ENCODE measurements at regions not wholly inside any gene's neighbourhood (a gene's known extent, or its start where the extent isn't known, plus 50 kb on each side); places are given as distances from the start of the nearest gene placed in this dataset.
"Not testable (repeated sequence)": the region's sequence is repeated elsewhere in the genome, so short reads cannot be mapped to it uniquely, and the experiment has no call there.

GRCh38 chr7:119905495-119905894, 367.5 kb upstream of the KCND2 start:
- DNase-seq = no peak

DNA sequence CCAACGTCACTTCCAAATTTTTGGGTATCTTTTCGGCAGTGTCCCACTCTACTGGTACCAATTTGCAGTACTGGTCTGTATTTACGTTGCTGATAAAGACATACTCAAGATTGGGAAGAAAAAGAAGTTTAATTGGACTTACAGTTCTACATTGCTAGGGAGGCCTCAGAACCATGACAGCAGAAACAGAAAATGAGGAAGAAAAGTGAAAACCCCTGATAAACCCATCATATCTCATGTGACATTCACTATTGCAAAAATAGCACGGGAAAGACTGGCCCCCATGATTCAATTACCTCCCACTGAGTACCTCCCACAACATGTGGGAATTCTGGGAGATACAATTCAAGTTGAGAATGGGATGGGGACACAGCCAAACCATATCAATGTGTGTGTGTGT, 364.0 kb upstream of the KCND2 start:
- no peak for DNase-seq

DNA sequence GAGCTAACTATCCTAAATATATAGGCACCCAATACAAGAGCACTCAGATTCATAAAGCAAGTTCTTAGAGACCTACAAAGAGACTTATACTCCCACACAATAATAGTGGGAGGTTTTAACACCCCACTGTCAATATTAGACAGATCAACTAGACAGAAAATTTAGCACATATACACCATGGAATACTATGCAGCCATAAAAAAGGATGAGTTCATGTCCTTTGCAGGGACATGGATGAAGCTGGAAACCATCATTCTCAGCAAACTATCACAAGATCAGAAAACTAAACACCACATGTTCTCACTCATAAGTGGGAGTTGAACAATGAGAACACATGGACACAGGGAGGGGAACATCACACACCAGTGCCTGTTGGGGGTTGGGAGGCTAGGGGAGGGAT, 358.9 kb upstream of the KCND2 start:
- not testable (repeated sequence) for DNase-seq

GRCh38 chr7:119916501-119916900, 356.5 kb upstream of the KCND2 start:
- DNase-seq = no peak

- no peak for DNase-seq
These were observed 354.8 kb upstream of the KCND2 start for GRCh38 chr7:119918185-119918584.

GRCh38 chr7:119919986-119920385, 353.0 kb upstream of the KCND2 start:
- DNase-seq = no peak

- DNase-seq = no peak
These were observed 347.2 kb upstream of the KCND2 start for GRCh38 chr7:119925581-119926289.

GRCh38 chr7:119929891-119930290, 343.1 kb upstream of the KCND2 start:
- DNase-seq = no peak

DNA sequence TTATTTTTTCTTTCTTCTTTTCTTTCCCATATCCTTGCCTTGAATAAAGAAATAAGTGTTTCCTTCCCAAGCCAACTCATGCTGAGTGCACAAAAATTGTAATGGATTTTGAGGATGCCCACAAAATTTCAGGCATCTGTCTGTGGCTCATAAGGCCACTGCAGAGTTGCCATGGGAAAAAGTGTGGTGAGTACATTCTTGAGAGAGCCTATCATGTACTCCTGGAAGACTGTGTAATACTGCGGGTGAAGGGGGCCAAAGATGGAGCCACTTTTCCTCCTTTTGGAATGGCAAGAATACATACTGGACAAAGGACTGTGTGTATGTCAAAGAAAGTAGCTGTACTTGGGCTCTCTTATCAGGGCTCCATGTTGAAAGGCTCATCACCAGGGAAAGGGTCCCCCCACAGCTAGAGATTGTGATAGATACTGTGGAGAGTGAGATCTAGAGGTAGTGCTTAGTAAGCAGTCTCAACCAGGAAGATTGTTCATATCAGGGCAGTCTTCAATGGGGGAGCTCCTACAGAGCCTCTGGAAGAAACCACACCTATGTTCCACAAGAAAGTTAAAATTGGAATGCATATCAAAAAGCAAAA, 341.6 kb upstream of the KCND2 start:
- no peak for DNase-seq

- peak in 1 of 2 experiments; percentile 3 for DNase-seq
These were observed 337.5 kb upstream of the KCND2 start for GRCh38 chr7:119935418-119936025.

- DNase-seq = no peak
These were observed 336.1 kb upstream of the KCND2 start for GRCh38 chr7:119936836-119937235.

GRCh38 chr7:119937745-119938144, 335.2 kb upstream of the KCND2 start:
- DNase-seq = no peak

GRCh38 chr7:119943942-119944600, 328.9 kb upstream of the KCND2 start:
- no peak for DNase-seq

- DNase-seq = no peak
These were observed 328.4 kb upstream of the KCND2 start for GRCh38 chr7:119944601-119944972.

DNA sequence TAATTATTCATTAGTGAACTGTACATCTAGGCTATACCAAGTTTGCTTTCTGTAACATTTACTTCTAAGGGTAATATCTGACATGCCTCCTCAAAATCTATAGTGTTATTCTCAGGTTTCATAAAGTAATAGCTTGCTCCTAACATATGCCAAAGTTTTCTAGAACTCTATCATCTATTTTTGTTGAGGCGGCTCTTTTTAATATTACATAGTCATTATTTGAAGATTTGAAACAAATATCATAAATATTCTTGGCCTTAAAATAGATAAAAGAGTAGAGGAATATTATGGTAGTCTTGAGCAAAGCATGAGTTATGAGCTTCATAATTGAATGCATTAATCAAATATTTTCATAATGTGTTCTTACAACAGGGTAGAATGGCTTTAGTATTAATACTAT, 327.2 kb upstream of the KCND2 start:
- no peak for DNase-seq

- no peak for DNase-seq
These were observed 323.9 kb upstream of the KCND2 start for GRCh38 chr7:119949053-119949452.

DNA sequence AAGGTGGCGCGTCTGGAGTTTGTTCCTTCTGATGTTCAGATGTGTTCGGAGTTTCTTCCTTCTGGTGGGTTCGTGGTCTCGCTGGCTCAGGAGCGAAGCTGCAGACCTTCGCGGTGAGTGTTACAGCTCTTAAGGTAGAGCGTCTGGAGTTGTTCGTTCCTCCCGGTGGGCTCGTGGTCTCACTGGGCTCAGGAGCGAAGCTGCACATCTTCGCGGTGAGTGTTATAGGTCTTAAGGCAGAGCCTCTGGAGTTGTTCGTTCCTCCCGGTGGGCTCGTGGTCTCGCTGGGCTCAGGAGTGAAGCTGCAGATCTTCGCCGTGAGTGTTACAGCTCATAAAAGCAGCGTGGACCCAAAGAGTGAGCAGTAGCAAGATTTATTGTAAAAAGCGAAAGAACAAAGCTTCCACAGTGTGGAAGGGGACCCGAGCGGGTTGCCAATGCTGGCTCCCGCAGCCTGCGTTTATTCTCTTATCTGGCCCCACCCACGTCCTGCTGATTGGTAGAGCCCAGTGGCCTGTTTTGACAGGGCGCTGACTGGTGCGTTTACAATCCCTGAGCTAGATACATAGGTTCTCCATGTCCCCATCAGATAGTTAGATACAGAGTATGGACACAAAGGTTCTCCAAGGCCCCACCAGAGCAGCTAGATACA, 322.5 kb upstream of the KCND2 start:
- not testable (repeated sequence) for DNase-seq

DNA sequence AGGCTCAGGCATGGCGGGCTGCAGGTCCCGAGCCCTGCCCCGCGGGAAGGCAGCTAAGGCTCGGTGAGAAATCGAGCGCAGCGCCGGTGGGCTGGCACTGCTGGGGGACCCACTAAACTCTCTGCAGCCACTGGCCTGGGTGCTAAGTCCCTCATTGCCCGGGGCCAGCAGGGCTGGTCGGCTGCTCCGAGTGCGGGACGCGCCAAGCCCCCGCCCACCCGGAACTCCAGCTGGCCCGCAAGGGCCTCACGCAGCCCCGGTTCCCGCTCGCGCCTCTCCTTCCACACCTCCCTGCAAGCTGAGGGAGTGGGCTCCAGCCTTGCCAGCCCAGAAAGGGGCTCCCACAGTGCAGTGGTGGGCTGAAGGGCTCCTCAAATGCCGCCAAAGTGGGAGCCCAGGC, 321.4 kb upstream of the KCND2 start:
- DNase-seq = not testable (repeated sequence)

DNA sequence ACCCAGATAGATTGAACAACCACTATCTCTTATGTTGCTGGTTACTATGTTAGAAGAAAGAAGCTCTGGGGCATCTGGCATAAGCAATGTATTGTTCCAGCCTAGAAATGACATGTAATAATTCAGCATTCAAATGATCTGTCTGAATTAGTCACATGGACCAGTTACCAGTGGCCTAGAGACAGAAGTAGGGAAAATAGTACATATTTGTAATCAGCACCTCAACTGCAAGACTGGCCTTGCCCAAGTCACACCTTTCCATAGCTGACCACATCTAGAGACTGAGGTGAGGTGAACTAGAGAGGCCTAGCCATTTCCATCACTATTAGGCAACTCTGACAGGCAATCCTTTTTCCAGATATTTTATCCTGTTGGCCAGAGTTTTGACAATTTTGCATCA, 315.6 kb upstream of the KCND2 start:
- DNase-seq = no peak

GRCh38 chr7:119959811-119960210, 313.2 kb upstream of the KCND2 start:
- DNase-seq = no peak

DNA sequence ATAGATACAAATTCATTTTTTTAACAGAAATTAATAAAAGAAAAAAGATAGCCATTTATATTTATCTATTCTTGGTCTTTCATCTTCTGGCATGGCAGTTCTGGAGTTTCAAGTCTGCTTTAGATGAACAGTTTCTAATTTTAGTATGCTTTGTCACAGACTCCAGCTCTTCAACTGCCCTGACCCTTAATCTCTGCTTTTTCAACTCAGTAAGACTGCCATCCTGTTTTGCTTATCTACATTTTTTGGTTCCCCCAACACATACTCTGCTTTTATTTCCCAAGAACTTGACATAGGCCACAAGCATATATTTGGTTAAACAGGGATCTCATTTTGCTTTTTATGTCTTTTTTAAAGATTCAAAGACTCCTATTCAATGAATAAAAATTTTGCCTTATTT, 309.3 kb upstream of the KCND2 start:
- no peak for DNase-seq

- no peak for DNase-seq
These were observed 308.9 kb upstream of the KCND2 start for GRCh38 chr7:119964065-119964464.

- DNase-seq = no peak
These were observed 308.0 kb upstream of the KCND2 start for GRCh38 chr7:119964788-119965542.

All from NCI-H187 (cell line).